ENCODE measurements at regions not wholly inside any gene's neighbourhood (a gene's known extent, or its start where the extent isn't known, plus 50 kb on each side); places are given as distances from the start of the nearest gene placed in this dataset.

DNA sequence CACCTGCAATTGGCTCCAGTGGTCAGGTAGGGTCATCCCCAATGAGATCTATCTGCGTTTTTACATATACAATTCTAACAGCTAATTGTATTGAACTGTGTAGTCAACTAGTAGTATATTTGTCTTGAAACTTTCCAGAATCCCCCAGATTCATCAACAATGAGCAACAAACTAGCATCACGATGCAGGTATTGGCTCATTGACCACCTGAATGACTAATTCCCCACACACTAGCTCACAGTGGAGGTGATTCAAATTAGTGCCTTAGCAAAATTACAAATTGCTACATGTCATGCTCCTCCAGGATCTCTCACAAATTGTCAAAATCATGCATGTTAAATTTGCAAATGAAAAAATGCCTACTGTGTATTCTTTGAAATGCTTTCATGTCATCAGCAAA, 62.8 kb upstream of the MPHOSPH6 start:
- in situ Hi-C loops (cut with HindIII; ENCODE audit: low sequenced_read_pairs): no loop called here
- DNase-seq (ENCODE audit: low read depth, low spot score): no peak
- H3K4me3 ChIP-seq (ENCODE audit: low read depth, low read length): no peak overlapping the region
- no peak for TF ChIP-seq CTCF (IDR thresholded peaks at IDR 0.05; ENCODE audit: low read depth, low read length)

GRCh38 chr16:82231008-82231787, 61.2 kb upstream of the MPHOSPH6 start:
- in situ Hi-C loops (cut with HindIII; ENCODE audit: low sequenced_read_pairs): no loop called here
- no peak for TF ChIP-seq CTCF (IDR thresholded peaks at IDR 0.05; ENCODE audit: low read depth, low read length)
- no peak overlapping the region for H3K4me3 ChIP-seq (ENCODE audit: low read depth, low read length)
- no peak for DNase-seq (ENCODE audit: low read depth, low spot score)

DNA sequence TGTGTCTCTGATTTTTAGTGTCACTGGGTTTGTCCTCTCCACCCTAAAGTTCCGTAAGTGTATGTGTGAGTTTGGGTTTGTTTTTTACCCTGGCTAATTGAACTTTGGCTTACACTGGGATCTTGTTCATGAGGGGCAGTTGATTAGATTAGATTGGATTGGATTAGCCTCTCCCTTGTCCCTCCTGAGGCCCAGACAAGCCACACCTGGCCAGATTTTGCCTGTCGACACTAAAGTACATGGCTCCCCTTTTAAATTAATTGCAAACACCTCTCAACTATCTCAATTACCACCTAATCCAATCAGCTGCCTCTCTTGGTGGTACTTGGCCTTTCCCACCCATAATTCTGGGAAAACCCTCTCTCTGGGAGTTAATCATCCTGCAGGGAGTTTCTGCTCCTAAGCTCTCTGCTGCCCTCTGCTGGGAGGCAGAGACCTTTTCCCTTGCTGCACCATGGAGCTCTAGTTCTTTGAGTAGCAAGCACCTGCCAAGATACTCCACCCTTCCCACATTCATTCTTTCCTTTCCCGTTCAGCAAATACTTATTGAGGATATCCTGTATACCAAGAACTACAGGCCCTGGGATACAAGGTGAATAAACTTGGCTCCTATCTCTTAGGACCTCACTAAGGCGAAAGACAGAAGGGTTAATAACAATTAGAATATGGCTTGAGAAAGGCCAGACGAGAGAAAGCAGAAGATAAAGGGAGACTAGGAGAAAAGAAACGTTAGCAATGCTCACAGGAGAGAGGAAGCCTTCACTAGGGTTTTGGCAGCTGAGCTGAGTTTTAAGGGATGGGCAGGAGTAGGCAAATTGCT, 60.0 kb upstream of the MPHOSPH6 start:
- H3K4me3 ChIP-seq (ENCODE audit: low read depth, low read length): no peak overlapping the region
- DNase-seq (ENCODE audit: low read depth, low spot score): peak; percentile 74
- in situ Hi-C loops (cut with HindIII; ENCODE audit: low sequenced_read_pairs): no loop called here
- TF ChIP-seq CTCF (IDR thresholded peaks at IDR 0.05; ENCODE audit: low read depth, low read length): peak; percentile 94

- H3K4me3 ChIP-seq (ENCODE audit: low read depth, low read length): no peak overlapping the region
- in situ Hi-C loops (cut with HindIII; ENCODE audit: low sequenced_read_pairs): no loop called here
Observed at GRCh38 chr16:82226327-82226726, 56.3 kb upstream of the MPHOSPH6 start.

DNA sequence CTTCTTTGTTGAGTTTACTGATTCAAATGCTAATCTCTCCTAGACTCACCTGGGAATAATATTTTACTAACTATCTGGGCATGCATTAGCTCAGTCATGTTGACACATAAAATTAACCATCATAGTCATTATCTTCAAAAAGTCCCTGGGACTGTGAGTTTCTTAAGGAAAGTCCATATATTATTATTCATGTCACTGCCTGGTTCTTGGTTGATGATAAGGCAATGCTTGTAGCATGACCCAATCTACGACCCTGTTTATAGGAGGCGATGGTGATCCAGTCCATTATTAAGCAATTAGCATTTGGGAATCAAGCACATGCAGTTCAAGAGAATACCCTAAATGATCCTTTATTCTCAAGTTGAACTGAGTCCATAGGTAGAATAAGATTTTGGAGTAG, 54.8 kb upstream of the MPHOSPH6 start:
- DNase-seq (ENCODE audit: low read depth, low spot score): no peak
- H3K4me3 ChIP-seq (ENCODE audit: low read depth, low read length): no peak overlapping the region
- no peak for TF ChIP-seq CTCF (IDR thresholded peaks at IDR 0.05; ENCODE audit: low read depth, low read length)
- in situ Hi-C loops (cut with HindIII; ENCODE audit: low sequenced_read_pairs): no loop called here

More at GRCh38 chr16:82226327-82226726, 56.3 kb upstream of the MPHOSPH6 start:
- no peak for TF ChIP-seq CTCF (IDR thresholded peaks at IDR 0.05; ENCODE audit: low read depth, low read length)
- no peak for DNase-seq (ENCODE audit: low read depth, low spot score)

- in situ Hi-C loops (cut with HindIII; ENCODE audit: low sequenced_read_pairs): no loop called here
- DNase-seq (ENCODE audit: low read depth, low spot score): no peak
- no peak for TF ChIP-seq CTCF (IDR thresholded peaks at IDR 0.05; ENCODE audit: low read depth, low read length)
- H3K4me3 ChIP-seq (ENCODE audit: low read depth, low read length): no peak overlapping the region
Observed at GRCh38 chr16:82220541-82220940, 50.5 kb upstream of the MPHOSPH6 start.
